GM18511 (cell line): ENCODE measurements at regions not wholly inside any gene's neighbourhood (a gene's known extent, or its start where the extent isn't known, plus 50 kb on each side); places are given as distances from the start of the nearest gene placed in this dataset.

ENCODE experiments used
- ATAC-seq: cut with Tn5 transposase; IDR thresholded peaks from one replicate; pipeline ENCODE4 v1.9.1; 2021; ENCODE audit warnings: mild to moderate bottlenecking, moderate library complexity; ENCODE audit not compliant: unreplicated experiment

GRCh38 chr13:70714993-70715392 lies 606.7 kb upstream of the KLHL1 start:
- ATAC-seq = no peak

- no peak for ATAC-seq
These were observed 600.5 kb upstream of the KLHL1 start for GRCh38 chr13:70708775-70709174.

DNA sequence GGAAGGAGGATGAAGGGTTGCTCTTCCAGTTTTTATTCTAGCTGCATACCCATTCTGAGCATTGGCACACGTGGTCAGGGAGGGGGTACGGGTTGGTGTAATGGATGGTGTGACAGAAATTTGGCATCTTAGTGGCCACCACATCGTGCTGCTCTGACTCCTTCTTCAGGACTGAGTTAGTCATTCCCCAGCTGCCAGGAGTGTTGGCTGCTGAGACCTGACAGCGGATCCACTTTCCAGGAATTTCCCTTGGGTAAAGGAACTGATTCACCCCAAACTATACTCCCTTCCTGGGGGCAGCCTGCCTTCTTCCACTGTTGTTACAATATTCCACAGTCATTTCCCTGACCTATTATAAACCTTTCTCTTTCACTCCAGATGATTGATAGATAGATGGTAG lies 595.5 kb upstream of the KLHL1 start:
- no peak for ATAC-seq

DNA sequence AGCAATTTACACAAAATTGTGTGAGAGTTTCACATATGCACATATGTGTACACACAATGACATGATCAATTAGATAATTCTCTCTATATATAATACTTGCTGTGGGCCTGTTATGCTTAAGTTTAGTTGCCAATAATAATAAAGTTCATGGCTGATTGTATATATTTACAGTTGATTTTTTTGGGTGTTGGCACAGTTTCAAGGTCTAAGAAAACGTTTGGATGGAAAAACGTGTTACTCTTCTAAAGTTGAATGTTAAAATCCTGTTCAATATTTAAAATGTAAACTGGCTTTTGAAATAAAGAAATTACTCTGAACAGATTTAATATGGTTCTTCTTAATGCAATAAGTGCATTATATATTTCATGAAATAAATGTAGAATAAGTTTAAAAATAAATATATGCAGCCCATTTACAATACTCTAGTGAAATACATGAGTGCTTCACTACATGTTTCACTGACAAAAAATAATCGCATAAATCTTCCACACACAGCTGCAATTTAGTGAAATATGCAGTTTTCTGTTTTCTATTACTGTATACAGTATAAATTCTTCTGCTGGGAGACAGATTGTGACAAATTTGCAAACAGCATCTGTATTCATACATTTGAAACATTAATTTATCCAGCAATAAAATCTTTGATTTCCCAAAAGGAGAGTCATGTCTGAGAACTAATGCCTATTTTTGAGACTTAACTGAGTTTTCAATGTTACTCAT lies 586.9 kb upstream of the KLHL1 start:
- ATAC-seq = no peak

GRCh38 chr13:70668983-70669382 lies 560.7 kb upstream of the KLHL1 start:
- ATAC-seq = no peak

- ATAC-seq = no peak
These were observed 560.0 kb upstream of the KLHL1 start for GRCh38 chr13:70668293-70668692.

DNA sequence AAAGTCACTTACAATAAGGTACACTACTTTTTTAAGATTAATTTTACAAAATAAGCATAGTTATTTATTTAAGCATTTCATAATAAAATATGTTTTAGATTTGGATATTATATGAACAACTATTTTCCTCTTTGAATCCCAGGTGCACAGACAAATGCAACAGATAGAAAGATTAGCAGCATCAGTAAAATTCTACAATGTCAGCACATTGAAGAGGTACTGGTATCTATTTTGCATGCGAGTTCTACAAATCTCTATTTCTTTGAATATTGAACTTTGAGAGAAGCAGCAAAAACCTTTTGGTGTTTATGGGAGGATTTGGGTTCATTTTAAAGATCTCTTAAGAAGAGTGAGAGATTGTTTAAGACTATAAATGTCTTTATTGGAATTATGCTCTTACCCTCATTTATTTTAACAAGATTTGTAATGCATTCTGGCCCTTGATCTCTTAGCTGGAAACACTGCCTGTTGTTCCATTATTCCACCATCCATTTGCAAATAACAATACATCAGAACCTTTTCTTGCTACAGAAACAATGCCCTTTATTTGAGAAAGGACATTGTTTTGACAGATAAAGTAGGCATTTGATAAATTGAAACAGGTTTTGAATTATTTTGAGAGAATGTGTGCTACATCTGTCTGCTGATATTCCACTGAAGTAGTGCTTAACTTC lies 558.8 kb upstream of the KLHL1 start:
- no peak for ATAC-seq

GRCh38 chr13:70662231-70662940 lies 554.1 kb upstream of the KLHL1 start:
- no peak for ATAC-seq

- no peak for ATAC-seq
These were observed 535.8 kb upstream of the KLHL1 start for GRCh38 chr13:70644052-70644451.

- no peak for ATAC-seq
These were observed 526.6 kb upstream of the KLHL1 start for GRCh38 chr13:70634893-70635292.

DNA sequence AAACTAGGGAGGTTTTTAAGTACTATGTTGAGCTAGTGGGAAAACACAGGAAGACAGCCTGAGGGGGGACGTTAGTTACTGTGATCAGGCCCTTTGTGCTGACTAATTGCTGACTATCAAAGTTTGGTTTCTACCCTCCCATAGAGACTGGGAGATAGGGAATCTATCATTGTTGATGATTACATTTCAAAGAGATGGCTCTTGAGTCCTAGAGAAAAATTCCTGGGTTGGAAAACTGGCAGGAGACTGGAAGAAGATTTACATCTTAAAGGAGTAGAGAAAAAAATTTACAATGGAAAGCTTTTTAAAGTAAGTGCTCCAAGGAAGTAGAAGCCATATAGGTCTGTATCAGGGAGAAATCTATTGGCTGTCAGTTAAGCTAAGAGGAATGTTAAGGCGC lies 522.0 kb upstream of the KLHL1 start:
- no peak for ATAC-seq

DNA sequence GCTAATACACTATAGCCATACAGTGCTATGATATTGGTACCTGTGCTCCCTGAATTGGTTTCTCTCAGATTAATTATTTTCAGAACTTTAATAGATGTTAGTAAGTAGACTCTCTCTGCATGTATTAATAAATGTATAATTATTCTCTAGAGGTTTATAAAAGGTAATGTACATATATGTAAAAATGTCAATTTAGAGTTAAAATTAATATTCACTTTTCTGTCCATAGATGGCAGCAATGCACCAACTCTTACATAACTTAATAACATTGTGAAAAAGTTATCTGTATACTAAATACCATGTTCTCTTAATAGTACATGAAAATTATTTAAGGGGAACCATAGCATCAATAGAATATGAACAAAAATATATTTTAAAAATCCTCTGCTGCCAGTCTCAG lies 515.0 kb upstream of the KLHL1 start:
- ATAC-seq = no peak

GRCh38 chr13:70622796-70623195 lies 514.5 kb upstream of the KLHL1 start:
- ATAC-seq = no peak

DNA sequence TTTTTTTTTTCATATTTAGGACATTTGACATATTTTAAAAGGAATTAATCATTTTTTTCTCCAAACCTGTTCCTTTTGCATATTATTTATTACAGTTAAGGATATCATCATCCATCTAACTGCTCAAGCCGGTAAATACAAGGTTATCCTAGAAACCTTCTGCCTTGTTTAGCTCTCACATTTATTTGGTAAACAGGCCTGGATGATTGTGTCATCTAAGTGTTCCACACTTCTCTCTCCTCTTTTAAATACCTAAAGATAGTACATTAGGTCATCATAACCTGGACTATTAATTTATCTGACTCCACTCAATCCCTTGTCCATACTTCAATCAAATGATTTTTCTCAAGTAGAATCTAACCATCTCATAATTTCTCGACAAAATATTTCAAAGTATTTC lies 511.7 kb upstream of the KLHL1 start:
- ATAC-seq = no peak

GRCh38 chr13:70616847-70617246 lies 508.6 kb upstream of the KLHL1 start:
- no peak for ATAC-seq

DNA sequence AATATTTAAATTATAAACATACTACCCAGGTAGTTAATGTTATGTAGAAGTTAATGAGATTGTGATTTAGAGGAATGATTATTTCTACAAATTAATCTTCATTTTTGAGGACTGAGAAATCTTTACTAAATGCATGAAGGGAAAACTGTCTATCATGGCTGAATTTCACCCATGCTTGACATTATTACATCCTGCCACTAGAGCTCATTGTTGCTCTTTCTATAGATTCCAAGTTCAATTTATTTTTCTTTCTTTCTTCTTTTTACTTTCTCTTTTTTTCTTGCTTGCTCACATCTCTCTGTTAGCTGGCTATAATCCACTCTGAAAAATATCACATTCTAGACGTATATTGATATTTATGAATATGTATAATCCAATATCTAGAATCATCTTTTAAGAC lies 505.0 kb upstream of the KLHL1 start:
- no peak for ATAC-seq

DNA sequence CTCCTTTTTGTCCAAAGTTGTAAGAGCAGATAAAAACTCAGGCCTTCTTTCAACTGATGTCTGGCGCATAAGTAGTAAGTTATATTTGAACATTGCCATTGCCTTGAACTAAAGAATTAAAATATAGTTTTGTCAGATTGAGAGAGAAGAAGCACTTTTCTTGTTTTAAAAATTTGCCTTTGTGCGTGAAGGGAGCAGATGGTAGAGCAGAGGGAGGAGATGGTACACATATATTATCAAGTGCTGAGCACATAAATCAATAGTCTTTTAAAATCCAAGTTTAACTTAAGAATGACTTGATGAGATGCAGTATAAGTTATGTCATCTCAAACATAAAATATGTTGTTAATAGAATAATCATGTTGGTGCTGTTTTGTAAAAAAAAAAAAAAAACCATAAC lies 504.6 kb upstream of the KLHL1 start:
- no peak for ATAC-seq

- no peak for ATAC-seq
These were observed 496.2 kb upstream of the KLHL1 start for GRCh38 chr13:70604448-70604847.

DNA sequence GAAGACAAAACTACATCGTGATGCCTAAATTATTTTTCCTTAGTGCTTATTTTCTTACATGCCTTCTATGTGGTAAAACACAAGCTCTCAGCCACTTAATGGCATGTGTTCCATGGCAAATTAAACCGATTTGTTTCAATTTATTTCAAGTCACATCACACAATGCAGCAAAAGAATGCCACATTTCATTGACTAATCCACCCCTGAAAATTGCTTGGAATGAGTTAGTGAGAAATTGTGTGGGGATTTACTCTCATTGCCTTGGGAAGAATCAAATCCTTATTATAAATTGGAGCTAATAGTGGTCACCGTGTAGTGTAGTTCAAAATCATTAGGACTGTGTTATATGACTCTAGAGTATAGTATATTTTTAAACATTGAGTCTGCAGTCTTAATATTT lies 485.5 kb upstream of the KLHL1 start:
- no peak for ATAC-seq

GRCh38 chr13:70585109-70585508 lies 476.9 kb upstream of the KLHL1 start:
- ATAC-seq = no peak

DNA sequence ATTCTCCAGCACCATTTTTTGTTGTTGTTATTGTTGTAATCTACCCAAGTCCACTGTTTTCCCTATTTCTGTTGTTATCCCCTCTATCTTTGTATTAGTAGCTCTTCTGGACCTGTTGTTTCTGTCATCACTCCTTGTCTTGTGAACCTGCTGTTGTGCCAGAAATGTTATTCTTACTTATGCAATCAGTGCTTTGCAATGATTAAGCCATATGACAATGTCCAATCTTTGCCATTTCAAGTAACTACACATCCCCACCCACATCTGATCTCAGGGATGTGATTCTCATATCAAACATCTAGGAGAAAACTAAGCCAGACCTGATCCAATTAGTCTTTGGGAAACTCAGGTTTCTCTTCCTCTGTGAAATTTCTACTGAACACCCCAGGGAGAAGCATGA lies 472.6 kb upstream of the KLHL1 start:
- no peak for ATAC-seq

GRCh38 chr13:70579941-70580340 lies 471.7 kb upstream of the KLHL1 start:
- ATAC-seq = no peak
